ENCODE measurements at regions not wholly inside any gene's neighbourhood (a gene's known extent, or its start where the extent isn't known, plus 50 kb on each side); places are given as distances from the start of the nearest gene placed in this dataset.

DNA sequence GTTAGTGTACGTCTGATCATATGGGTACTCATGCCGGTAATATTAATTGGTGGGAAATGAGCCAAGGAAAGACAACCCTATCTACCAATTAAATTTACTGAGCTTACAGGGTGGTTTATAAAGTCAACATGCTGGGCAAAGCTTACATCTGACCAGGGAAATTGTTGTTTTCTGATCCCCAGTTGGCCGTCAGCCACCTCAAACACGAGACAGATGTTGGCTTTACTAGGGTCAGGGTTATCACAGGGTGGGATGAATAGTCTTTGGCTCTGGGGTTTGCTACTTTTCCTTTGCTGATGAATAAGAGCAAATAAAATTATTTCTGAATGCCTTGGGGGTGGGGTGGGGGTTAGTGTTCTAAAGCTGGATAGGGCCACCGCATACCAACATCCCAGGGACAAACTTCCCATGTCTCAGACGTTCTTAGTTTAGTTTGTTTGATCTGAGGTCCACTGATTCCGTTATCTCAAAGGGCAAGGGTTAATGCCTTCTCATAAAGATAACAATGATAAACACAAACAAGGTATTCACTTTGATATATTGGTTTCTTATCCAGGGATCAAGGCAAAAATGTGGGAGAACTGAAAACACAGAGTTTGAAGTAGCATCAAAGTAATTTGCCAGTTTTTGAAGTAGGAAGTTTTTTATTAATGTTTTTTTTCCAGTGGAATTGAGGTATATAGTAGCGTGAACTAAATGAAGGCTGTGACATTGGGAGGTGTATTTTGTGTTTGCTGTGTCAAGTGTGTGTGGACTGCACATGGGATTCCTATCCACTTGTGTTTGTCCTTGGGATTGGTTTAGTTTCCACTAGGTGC is 109.1 kb upstream of the RPS23 start (continued):
- peak; percentile 95 for TF ChIP-seq GFI1 (CRISPR knock-in tag; IDR thresholded peaks at IDR 0.05; ENCODE audit: borderline replicate concordance)
- TF ChIP-seq BHLHE40 (IDR thresholded peaks at IDR 0.05; ENCODE audit: low read length): peak; percentile 53
- TF ChIP-seq ZBTB33 (CRISPR knock-in tag; IDR thresholded peaks at IDR 0.05): peak; percentile 19; the same call in 1 of the 2 replicates
- TF ChIP-seq MXD4 (CRISPR knock-in tag; IDR thresholded peaks at IDR 0.05): 0 out of 2 replicates have a peak, but pooled peaks have one; percentile 71
- peak; percentile 25; the same call in 1 of the 2 replicates for TF ChIP-seq ZNF350 (CRISPR knock-in tag; IDR thresholded peaks at IDR 0.05; ENCODE audit: borderline replicate concordance, low read depth)
- TF ChIP-seq KDM6A (CRISPR knock-in tag; IDR thresholded peaks at IDR 0.05; ENCODE audit: low read depth): peak; percentile 70
- peak; percentile 78 for TF ChIP-seq SAP130 (CRISPR knock-in tag; IDR thresholded peaks at IDR 0.05; ENCODE audit: low read depth)
- peak; percentile 23; the same call in 1 of the 2 replicates for TF ChIP-seq ARID4A (CRISPR knock-in tag; IDR thresholded peaks at IDR 0.05; ENCODE audit: borderline replicate concordance)
- peak; percentile 90; the same call in 1 of the 2 replicates for TF ChIP-seq ZNF281 (CRISPR knock-in tag; IDR thresholded peaks at IDR 0.05; ENCODE audit: borderline replicate concordance)
- TF ChIP-seq STAG1 (CRISPR knock-in tag; IDR thresholded peaks at IDR 0.05): peak; percentile 17
- TF ChIP-seq MEIS2 (CRISPR knock-in tag; IDR thresholded peaks at IDR 0.05): 0 out of 2 replicates have a peak, but pooled peaks have one; percentile 44
- TF ChIP-seq, protein P1, sequence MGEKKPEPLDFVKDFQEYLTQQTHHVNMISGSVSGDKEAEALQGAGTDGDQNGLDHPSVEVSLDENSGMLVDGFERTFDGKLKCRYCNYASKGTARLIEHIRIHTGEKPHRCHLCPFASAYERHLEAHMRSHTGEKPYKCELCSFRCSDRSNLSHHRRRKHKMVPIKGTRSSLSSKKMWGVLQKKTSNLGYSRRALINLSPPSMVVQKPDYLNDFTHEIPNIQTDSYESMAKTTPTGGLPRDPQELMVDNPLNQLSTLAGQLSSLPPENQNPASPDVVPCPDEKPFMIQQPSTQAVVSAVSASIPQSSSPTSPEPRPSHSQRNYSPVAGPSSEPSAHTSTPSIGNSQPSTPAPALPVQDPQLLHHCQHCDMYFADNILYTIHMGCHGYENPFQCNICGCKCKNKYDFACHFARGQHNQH (CRISPR knock-in tag; IDR thresholded peaks at IDR 0.05): peak; percentile 59; the same call in 1 of the 2 replicates
- peak; percentile 82 for TF ChIP-seq HOXA5 (CRISPR knock-in tag; IDR thresholded peaks at IDR 0.05)
- TF ChIP-seq ZIK1 (CRISPR knock-in tag; IDR thresholded peaks at IDR 0.05; ENCODE audit: borderline replicate concordance, low read depth): no peak
- TF ChIP-seq PPARG (CRISPR knock-in tag; conservative IDR thresholded peaks at IDR 0.05): peak; percentile 94
- TF ChIP-seq ZMYM4 (CRISPR knock-in tag; IDR thresholded peaks at IDR 0.05): peak; percentile 62
- TF ChIP-seq CCDC6 (CRISPR knock-in tag; IDR thresholded peaks at IDR 0.05): peak; percentile 68
- 0 out of 2 replicates have a peak, but pooled peaks have one; percentile 4 for TF ChIP-seq REPIN1 (CRISPR knock-in tag; IDR thresholded peaks at IDR 0.05; ENCODE audit: borderline replicate concordance, low read depth)
- peak; percentile 82 for TF ChIP-seq HDAC1 (CRISPR knock-in tag; IDR thresholded peaks at IDR 0.05)

All from HepG2 (cell line).